HG02938 (cell line): ENCODE measurements at regions not wholly inside any gene's neighbourhood (a gene's known extent, or its start where the extent isn't known, plus 50 kb on each side); places are given as distances from the start of the nearest gene placed in this dataset.

Experiments
- ATAC-seq: cut with Tn5 transposase; IDR thresholded peaks from one replicate; pipeline ENCODE4 v1.9.1; 2021; ENCODE audit warnings: mild to moderate bottlenecking, moderate library complexity; ENCODE audit not compliant: unreplicated experiment

DNA sequence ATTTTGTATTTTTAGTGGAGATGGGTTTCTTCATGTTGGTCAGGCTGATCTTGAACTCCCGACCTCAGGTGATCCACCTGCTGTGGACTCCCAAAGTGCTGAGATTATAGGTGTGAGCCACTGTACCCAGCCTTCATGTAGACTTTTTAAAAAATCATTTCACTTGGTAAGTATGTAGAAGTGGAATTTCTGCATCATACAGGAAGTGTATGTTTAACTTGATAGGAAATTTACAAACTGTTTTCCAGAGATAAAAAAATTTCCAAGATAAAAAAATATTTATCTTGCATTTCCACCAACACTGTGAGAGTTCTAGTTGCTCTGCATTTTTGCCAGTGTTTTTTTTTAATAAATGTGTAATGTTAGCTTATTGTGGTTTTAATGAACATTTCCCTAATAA is 155.8 kb downstream of the ZNF608 start:
- ATAC-seq: no peak

- no peak for ATAC-seq
Observed at GRCh38 chr5:124587280-124587679, 159.2 kb downstream of the ZNF608 start.

GRCh38 chr5:124584991-124585715 is 161.3 kb downstream of the ZNF608 start:
- ATAC-seq: no peak

GRCh38 chr5:124583469-124584350 is 162.7 kb downstream of the ZNF608 start:
- peak; percentile 100 for ATAC-seq

DNA sequence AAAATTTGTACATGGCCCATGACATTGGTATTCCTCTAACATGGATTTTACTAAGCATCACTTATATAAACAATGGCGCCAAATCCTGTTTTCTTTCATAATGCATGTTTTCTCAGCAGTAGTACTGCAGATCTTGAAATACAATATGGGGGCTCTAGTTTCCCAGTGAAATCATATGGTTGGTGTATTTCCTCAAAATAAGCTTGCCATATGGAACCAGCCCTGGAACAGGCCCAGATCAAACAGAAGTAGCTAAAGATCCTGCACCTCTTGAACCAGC is 163.9 kb downstream of the ZNF608 start:
- ATAC-seq: no peak

DNA sequence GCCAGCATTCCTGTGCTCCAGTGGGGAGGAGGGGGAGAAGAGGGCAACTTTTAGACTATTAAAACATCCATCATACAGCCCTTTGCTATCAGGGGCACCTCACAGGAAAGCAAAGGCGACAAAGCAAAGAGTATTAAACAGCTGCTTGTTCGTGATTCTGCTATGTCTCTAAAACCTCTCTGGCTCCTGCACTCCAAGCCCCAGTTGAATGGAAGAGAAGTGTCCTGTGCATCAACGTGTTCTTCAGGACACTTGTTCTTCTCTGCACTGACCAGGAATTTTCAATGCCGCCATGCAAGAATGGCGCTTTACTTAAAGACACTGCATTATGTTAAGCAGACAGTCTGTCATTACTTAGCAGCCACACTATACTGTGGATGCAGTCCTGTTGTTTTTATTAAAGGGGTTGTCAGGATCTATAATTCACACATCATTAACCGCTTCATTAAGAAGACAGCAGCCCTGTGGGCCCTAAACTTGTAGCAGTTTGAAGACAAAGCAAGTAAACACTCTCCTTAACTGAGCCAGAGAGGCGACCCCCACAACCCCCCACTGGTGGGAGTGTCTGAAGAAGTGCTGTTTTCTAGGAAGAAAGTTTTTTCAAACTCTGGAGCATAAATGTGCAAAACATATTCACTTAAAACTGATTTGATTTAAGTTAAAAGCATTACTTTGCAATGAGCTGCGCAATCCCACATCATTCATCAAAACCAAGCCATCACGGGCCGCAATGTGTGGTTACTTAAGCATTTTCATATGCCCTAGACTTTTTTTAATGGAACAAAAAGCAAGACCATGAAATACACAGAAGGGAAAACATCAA is 164.5 kb downstream of the ZNF608 start:
- no peak for ATAC-seq

- ATAC-seq: no peak
Observed at GRCh38 chr5:124580925-124581737, 165.3 kb downstream of the ZNF608 start.

DNA sequence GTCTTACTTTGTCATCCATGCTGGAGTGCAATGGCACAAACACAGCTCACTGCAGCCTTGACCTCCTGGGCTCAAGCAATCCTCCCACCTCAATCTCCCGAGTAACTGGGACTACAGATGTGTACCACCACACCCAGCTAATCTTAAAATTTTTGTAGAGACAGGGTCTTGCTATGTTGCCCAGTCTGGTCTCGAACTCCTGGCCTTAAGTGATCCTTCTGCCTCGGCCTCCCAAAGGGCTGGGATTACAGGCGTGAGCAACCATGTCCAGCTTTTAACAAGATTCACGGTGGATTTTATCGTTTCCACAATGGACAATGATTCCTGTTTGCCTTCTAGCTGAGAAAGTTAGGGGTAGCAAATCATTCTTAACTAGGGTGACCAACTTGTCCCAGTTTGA is 165.9 kb downstream of the ZNF608 start:
- ATAC-seq: no peak

DNA sequence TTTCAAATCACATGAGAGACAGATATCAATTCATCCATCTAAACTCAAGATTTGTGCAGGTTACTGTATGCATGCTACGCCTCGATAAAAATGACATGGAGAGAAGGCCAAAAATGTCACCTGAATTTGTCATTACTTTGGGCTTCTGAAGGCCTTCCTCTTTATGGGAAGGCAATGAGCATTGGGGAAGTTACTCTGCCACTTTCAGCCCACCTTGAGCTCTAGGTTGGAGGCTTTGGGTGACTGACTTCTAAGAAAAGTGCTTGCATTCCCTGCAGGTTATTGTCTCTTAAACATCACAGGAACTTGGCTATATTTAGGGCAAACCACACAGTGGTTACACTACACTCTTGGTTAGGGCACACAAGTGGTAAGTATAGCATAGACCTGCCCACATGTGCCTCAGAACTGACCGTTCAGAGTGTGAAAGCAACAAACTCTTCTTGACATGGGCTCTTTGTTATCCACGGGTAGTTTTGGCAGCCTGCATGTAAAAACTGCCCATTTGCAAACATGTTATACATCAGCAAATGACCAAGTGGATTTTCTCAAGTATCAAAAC is 169.5 kb downstream of the ZNF608 start:
- peak; percentile 84 for ATAC-seq

DNA sequence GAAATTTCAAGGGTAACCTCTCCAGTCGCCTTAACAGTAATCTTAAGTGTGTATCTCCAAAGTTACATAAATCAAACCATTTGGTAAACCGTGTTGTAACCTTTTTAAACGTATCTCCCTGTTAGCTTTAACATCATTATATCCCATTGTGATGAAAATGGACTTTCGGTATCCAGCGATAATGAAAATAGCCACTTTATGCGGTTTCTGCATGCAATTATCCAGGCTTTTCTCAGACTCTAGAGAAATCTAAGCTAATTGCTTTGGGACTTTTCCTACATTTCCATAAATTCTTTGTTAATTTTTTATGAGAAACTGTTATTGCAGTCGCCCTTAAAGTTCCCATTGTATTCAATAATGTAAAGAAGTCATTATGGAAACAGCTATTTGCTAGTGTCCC is 170.7 kb downstream of the ZNF608 start:
- no peak for ATAC-seq

- no peak for ATAC-seq
Observed at GRCh38 chr5:124574521-124575436, 171.7 kb downstream of the ZNF608 start.

GRCh38 chr5:124572971-124573370 is 173.5 kb downstream of the ZNF608 start:
- ATAC-seq: no peak

GRCh38 chr5:124570285-124571035 is 176.0 kb downstream of the ZNF608 start:
- no peak for ATAC-seq

DNA sequence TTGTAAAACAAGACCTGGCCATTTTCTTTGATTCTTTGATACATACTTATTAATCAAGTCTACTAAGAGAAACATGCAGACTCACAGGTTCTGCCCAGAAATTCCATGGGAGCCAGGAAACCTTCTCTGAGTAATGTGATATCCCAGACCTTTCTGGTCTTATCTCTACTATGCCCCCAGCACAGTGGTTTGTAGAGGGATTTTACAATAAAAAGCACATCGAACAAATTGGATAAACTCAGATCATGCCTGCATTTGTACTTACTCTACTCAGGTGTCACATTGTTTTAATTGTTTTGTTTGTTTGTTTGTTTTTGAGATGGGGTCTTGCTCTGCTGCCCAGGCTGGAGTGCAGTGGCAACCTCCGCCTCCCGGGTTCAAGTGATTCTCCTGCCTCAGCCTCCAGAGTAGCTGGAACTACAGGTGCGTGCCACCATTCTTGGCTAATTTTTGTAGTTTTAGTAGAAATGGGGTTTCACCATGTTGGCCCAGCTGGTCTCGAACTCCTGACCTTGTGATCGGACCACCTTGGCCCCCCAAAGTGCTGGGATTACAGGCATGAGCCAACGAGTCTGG is 179.5 kb downstream of the ZNF608 start:
- no peak for ATAC-seq

GRCh38 chr5:124561451-124561850 is 185.0 kb downstream of the ZNF608 start:
- no peak for ATAC-seq

DNA sequence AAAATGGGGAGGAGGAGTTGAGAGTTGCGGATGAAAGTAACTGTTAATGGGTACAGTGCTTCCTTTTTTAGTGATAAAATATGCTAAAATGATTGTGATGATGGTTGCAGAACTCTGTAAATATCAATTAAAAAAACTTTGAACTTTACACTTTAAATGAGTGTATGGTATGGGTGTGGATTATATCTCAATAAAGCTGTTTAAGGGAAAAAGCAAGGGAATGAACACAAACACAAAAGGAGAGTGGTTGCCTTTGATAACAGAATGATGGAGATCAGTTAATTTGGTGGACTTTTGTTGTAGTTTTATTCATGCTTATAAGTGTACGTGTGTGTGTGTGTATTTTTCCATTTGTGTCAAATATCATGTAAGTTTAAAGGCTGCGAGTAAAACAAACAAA is 186.1 kb downstream of the ZNF608 start:
- no peak for ATAC-seq

DNA sequence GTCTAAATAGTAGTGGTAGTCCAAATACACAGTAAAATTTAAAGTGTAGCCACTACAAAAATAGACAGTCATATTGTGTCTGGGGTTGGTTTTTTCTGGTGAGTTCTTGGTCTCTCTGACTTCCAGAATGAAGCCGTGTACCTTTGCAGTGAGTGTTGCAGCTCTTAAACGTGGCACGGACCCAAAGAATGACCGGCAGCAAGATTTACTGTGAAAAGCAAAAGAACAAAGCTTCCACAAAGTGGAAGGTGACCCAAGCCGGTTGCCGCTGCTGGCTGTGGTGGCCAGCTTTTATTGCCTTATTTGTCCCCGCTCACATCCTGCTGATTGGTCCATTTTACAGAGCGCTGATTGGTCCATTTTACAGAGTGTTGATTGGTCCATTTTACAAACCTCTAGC is 188.7 kb downstream of the ZNF608 start:
- no peak for ATAC-seq
